DOHH2 (cell line): ENCODE measurements at regions not wholly inside any gene's neighbourhood (a gene's known extent, or its start where the extent isn't known, plus 50 kb on each side); places are given as distances from the start of the nearest gene placed in this dataset.

Experiments
- H3F3A ChIP-seq: fragments of 200-600 bp; sonication (generic), shearing (Covaris generic); 2 replicates; pipeline ENCODE4 v1.6.0; 2016; ENCODE audit warnings: antibody characterized with exemption, mild to moderate bottlenecking; ENCODE audit not compliant: control insufficient read depth, insufficient read depth
- H3K27ac ChIP-seq: fragments of 200-600 bp; sonication (generic); 2 replicates; pipeline ENCODE4 v1.5.1; 2014; ENCODE audit warnings: low read depth, mild to moderate bottlenecking, low read length, moderate library complexity
- H3K27me3 ChIP-seq: fragments of 200-600 bp; sonication (generic); 2 replicates; pipeline ENCODE4 v1.6.1; 2014; ENCODE audit warnings: mild to moderate bottlenecking, low read length, mixed read lengths; ENCODE audit not compliant: control insufficient read depth
- H3K36me3 ChIP-seq: fragments of 200-600 bp; sonication (generic); 2 replicates; pipeline ENCODE4 v1.6.1; 2014; ENCODE audit warnings: mild to moderate bottlenecking, low read length, moderate library complexity, mixed read lengths; ENCODE audit not compliant: control insufficient read depth
- H3K4me1 ChIP-seq: fragments of 200-600 bp; sonication (generic); 2 replicates; pipeline ENCODE4 v1.6.1; 2014; ENCODE audit warnings: mild to moderate bottlenecking, low read length, mixed read lengths; ENCODE audit not compliant: control insufficient read depth
- H3K4me2 ChIP-seq: fragments of 200-600 bp; sonication (generic); 2 replicates; pipeline ENCODE4 v1.6.0; 2014; ENCODE audit warnings: mild to moderate bottlenecking, low read length, moderate library complexity
- H3K4me3 ChIP-seq: fragments of 200-600 bp; sonication (generic); 2 replicates; pipeline ENCODE4 v1.5.1; 2014; ENCODE audit warnings: mild to moderate bottlenecking, low read length, mixed read lengths
- H3K79me2 ChIP-seq: fragments of 200-600 bp; sonication (generic); 2 replicates; pipeline ENCODE4 v1.6.1; 2014; ENCODE audit warnings: mild to moderate bottlenecking, low read length, mixed read lengths; ENCODE audit not compliant: control insufficient read depth
- H3K9me2 ChIP-seq: fragments of 200-600 bp; sonication (generic); replicated peaks from 2 replicates; pipeline ENCODE4 v1.6.1; 2014; ENCODE audit warnings: mild to moderate bottlenecking, low read length, mixed read lengths; ENCODE audit not compliant: control insufficient read depth
- H3K9me3 ChIP-seq: fragments of 200-600 bp; sonication (generic); 2 replicates; pipeline ENCODE4 v1.6.1; 2014; ENCODE audit warnings: antibody characterized with exemption, low read length, mixed read lengths; ENCODE audit not compliant: control insufficient read depth, insufficient read depth
- H4K20me1 ChIP-seq: fragments of 200-600 bp; sonication (generic); 2 replicates; pipeline ENCODE4 v1.6.0; 2014; ENCODE audit warnings: low read depth, mild to moderate bottlenecking, antibody characterized with exemption, low read length, moderate library complexity; ENCODE audit not compliant: control insufficient read depth, insufficient read depth
- EZH2phosphoT487 ChIP-seq: fragments of 200-600 bp; sonication (generic); IDR thresholded peaks from 2 replicates; pipeline ENCODE4 v1.6.1; 2017; ENCODE audit warnings: borderline replicate concordance, mild to moderate bottlenecking, antibody characterized with exemption, low read length, moderate library complexity, mixed read lengths
- TF ChIP-seq, protein P1 (sequence below): fragments of 200-600 bp; sonication (generic); IDR thresholded peaks from one replicate; pipeline ENCODE4 v1.5.1; 2014; ENCODE audit warnings: antibody characterized with exemption, mild to moderate bottlenecking, low read depth, low read length; ENCODE audit not compliant: poor library complexity, severe bottlenecking

DNA sequence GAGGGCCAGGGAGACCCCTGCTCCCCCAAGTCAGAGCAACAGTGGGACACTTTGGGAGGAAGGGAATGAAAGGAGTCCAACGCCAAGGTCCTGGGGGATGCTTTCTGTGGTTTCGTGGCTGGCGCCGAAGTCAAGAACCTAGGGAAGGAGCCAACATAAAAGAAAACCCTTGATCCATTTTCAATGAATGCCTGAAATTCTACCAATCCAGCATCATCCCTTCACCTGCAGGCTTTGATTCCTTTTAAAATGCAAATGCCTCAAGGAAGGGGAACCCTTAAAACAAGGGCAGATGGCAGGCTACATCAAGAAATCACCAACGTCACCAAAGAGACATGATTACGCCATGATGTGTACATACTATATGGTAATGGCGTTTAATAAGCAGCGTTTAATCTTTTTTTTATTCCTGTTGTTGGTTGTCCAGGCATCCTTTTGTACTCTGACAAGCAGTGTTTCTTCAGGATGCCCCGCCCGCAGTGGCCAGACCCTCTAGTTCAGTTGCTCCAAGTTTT, 123.3 kb upstream of the SLC1A4 start:
- H3K27ac ChIP-seq = no peak overlapping the region
- TF ChIP-seq EZH2phosphoT487 = no peak
- TF ChIP-seq, protein P1, sequence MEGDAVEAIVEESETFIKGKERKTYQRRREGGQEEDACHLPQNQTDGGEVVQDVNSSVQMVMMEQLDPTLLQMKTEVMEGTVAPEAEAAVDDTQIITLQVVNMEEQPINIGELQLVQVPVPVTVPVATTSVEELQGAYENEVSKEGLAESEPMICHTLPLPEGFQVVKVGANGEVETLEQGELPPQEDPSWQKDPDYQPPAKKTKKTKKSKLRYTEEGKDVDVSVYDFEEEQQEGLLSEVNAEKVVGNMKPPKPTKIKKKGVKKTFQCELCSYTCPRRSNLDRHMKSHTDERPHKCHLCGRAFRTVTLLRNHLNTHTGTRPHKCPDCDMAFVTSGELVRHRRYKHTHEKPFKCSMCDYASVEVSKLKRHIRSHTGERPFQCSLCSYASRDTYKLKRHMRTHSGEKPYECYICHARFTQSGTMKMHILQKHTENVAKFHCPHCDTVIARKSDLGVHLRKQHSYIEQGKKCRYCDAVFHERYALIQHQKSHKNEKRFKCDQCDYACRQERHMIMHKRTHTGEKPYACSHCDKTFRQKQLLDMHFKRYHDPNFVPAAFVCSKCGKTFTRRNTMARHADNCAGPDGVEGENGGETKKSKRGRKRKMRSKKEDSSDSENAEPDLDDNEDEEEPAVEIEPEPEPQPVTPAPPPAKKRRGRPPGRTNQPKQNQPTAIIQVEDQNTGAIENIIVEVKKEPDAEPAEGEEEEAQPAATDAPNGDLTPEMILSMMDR = peak; percentile 13
- H3K36me3 ChIP-seq = no peaks in the 10 kb centered on the region
- peaks cover 10% of the 10 kb centered on the region for H3K9me3 ChIP-seq
- H3K4me3 ChIP-seq = peak overlapping the region; percentile 82; the same call in 1 of the 2 replicates
- H3K79me2 ChIP-seq = no peaks in the 10 kb centered on the region
- no peaks in the 10 kb centered on the region for H3K9me2 ChIP-seq
- peaks cover 50% of the 10 kb centered on the region for H3K4me1 ChIP-seq
- peak overlapping the region; percentile 98 for H3K4me2 ChIP-seq
- H3K27me3 ChIP-seq = peaks cover 10% of the 10 kb centered on the region; the same call in 1 of the 2 replicates
- H3F3A ChIP-seq = peaks cover 29% of the 10 kb centered on the region
- H4K20me1 ChIP-seq = no peaks in the 10 kb centered on the region

DNA sequence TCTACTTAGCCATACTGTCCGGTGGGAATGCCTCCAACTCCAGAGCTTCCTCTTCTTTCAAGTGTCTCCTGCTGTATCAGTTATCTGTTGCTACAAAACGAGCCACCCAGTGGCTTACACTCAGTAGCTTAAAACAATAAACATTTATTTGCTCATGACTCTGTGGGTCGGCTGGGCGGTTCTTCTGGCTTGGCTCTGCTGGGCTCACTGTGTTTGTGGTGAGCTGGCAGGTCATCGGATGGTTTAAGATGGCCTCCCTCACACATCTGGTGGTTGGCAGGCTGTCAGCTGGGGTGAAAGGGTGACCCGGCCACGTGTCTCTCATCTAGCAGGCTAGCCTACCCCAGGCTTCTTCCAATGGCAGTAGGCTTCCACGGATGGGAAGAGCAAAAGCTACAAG, 122.4 kb upstream of the SLC1A4 start:
- peaks cover 10% of the 10 kb centered on the region for H3K9me3 ChIP-seq
- H4K20me1 ChIP-seq = no peaks in the 10 kb centered on the region
- no peak overlapping the region for H3K4me2 ChIP-seq
- no peak overlapping the region for H3K4me3 ChIP-seq
- H3K9me2 ChIP-seq = no peaks in the 10 kb centered on the region
- peaks cover 41% of the 10 kb centered on the region for H3K4me1 ChIP-seq
- no peaks in the 10 kb centered on the region for H3K36me3 ChIP-seq
- H3K79me2 ChIP-seq = no peaks in the 10 kb centered on the region
- peaks cover 21% of the 10 kb centered on the region for H3F3A ChIP-seq
- TF ChIP-seq, protein P1 = no peak
- TF ChIP-seq EZH2phosphoT487 = no peak
- H3K27ac ChIP-seq = no peak overlapping the region
- H3K27me3 ChIP-seq = peaks cover 10% of the 10 kb centered on the region; the same call in 1 of the 2 replicates

DNA sequence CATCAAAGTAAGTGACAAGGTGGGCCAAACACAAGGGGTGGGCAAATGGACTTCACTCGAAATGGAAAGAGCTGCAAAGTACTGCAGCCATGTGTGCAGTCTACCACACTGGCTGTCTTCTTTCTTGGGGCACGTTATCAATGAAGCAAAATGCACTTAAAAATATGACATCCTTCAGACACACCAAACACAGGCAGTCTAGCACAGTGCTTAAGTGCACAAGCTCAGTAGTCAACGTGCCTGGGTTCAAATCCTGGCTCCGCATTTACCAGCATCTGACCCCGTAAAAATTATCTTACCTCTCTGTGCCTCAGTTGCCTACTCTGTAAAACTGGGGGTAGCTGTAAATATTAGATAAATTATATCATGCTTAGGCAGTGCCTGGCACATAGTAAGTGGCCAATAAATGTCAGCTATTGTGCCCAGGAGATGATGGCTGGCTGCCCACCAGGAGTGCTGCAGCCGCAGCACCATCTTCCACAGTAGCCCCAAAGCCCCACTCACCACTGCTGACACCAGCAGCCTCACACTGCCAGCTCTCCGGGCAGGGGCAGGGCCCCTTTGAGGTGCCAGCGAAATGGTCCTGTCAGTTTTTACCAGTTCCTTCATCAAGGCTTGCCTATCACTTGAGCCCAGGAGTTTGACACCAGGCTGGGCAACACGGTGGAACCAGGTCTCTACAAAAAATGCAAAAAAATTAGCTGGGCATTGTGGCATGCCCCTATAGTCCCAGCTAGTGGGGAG, 121.8 kb upstream of the SLC1A4 start:
- H3K27me3 ChIP-seq = peaks cover 10% of the 10 kb centered on the region; the same call in 1 of the 2 replicates
- H3F3A ChIP-seq = peaks cover 20% of the 10 kb centered on the region
- H3K27ac ChIP-seq = no peak overlapping the region
- H3K4me1 ChIP-seq = peaks cover 34% of the 10 kb centered on the region
- no peak overlapping the region for H3K4me3 ChIP-seq
- no peaks in the 10 kb centered on the region for H3K9me2 ChIP-seq
- H3K79me2 ChIP-seq = no peaks in the 10 kb centered on the region
- no peaks in the 10 kb centered on the region for H4K20me1 ChIP-seq
- H3K4me2 ChIP-seq = no peak overlapping the region
- TF ChIP-seq, protein P1 = no peak
- TF ChIP-seq EZH2phosphoT487 = no peak
- H3K9me3 ChIP-seq = peaks cover 7% of the 10 kb centered on the region
- H3K36me3 ChIP-seq = no peaks in the 10 kb centered on the region
